ENCODE measurements at regions not wholly inside any gene's neighbourhood (a gene's known extent, or its start where the extent isn't known, plus 50 kb on each side); places are given as distances from the start of the nearest gene placed in this dataset.
A peak's percentile ranks its signal among the peaks of the same experiment; 100 is the strongest.
"Not testable (repeated sequence)": the region's sequence is repeated elsewhere in the genome, so short reads cannot be mapped to it uniquely, and the experiment has no call there.

GRCh38 chr2:89763581-89764485, 1072.4 kb downstream of the RPIA start:
- Histone ChIP-seq H3K27ac (no peak overlapping the region), H3K4me1 (no peaks in the 10 kb centered on the region), H3K36me3 (no peaks in the 10 kb centered on the region), H3K27me3 (peaks cover 8 to 41% of the 10 kb centered on the region in 2 donors), H3K4me3 (no peak overlapping the region), H3K9me3 (peaks cover 25 to 47% of the 10 kb centered on the region in 2 donors)
- DNase-seq (ENCODE audit: low spot score in 2 of 2), result peak in 1 of 2 donors; percentile 49
- TF ChIP-seq POLR2A (IDR thresholded peaks at IDR 0.05) (no peak), CTCF (IDR thresholded peaks at IDR 0.05) (no peak), POLR2AphosphoS5 (IDR thresholded peaks at IDR 0.05) (no peak)
- intact Hi-C loops (cut with DNase I; ENCODE audit: low total_unique reads), result no loop called here

GRCh38 chr2:89764571-89765360, 1073.3 kb downstream of the RPIA start:
- H3K27ac ChIP-seq; intact Hi-C loops (cut with DNase I; ENCODE audit: low total_unique reads); H3K4me3 ChIP-seq; H3K36me3 ChIP-seq; H3K4me1 ChIP-seq: not testable (repeated sequence)
- DNase-seq (ENCODE audit: low spot score in 2 of 2), result peak in 1 of 2 donors; percentile 49
- H3K27me3 ChIP-seq, result peaks cover 8 to 41% of the 10 kb centered on the region in 2 donors
- peaks cover 25 to 47% of the 10 kb centered on the region in 2 donors for H3K9me3 ChIP-seq

- H3K4me3 ChIP-seq; H3K36me3 ChIP-seq; H3K27ac ChIP-seq; H3K4me1 ChIP-seq; intact Hi-C loops (cut with DNase I; ENCODE audit: low total_unique reads): not testable (repeated sequence)
- Histone ChIP-seq H3K27me3 (peaks cover 8 to 45% of the 10 kb centered on the region in 2 donors), H3K9me3 (peaks cover 25 to 47% of the 10 kb centered on the region in 2 donors)
- DNase-seq (ENCODE audit: low spot score in 2 of 2), result peak in 1 of 2 donors; percentile 41
Observed at GRCh38 chr2:89765361-89765718, 1073.9 kb downstream of the RPIA start.

GRCh38 chr2:89766141-89766990, 1074.9 kb downstream of the RPIA start:
- peak in 1 of 2 donors; percentile 45 for DNase-seq (ENCODE audit: low spot score in 2 of 2)
- intact Hi-C loops (cut with DNase I; ENCODE audit: low total_unique reads); H3K4me3 ChIP-seq; H3K4me1 ChIP-seq; H3K36me3 ChIP-seq; H3K27ac ChIP-seq: not testable (repeated sequence)
- Histone ChIP-seq H3K27me3 (peaks cover 8 to 45% of the 10 kb centered on the region in 2 donors), H3K9me3 (peaks cover 27 to 47% of the 10 kb centered on the region in 2 donors)

- H3K36me3 ChIP-seq; intact Hi-C loops (cut with DNase I; ENCODE audit: low total_unique reads); H3K4me1 ChIP-seq; H3K27ac ChIP-seq: not testable (repeated sequence)
- peak overlapping the region in 1 of 3 donors; percentile 3 for H3K4me3 ChIP-seq
- H3K9me3 ChIP-seq, result peaks cover 30 to 47% of the 10 kb centered on the region in 2 donors
- peak in 1 of 2 donors; percentile 38 for DNase-seq (ENCODE audit: low spot score in 2 of 2)
- H3K27me3 ChIP-seq, result peaks cover 8 to 45% of the 10 kb centered on the region in 2 donors
Observed at GRCh38 chr2:89767058-89767457, 1075.6 kb downstream of the RPIA start.

- peak in 1 of 2 donors; percentile 51 for DNase-seq (ENCODE audit: low spot score in 2 of 2)
- Histone ChIP-seq H3K27me3 (peaks cover 8 to 44% of the 10 kb centered on the region in 2 donors), H3K4me3 (peak overlapping the region in 2 of 3 donors; percentile 3 to 10), H3K36me3 (no peaks in the 10 kb centered on the region), H3K4me1 (no peaks in the 10 kb centered on the region), H3K9me3 (peaks cover 28 to 46% of the 10 kb centered on the region in 2 donors), H3K27ac (no peak overlapping the region)
- intact Hi-C loops (cut with DNase I; ENCODE audit: low total_unique reads), result no loop called here
- TF ChIP-seq POLR2A (IDR thresholded peaks at IDR 0.05) (no peak), POLR2AphosphoS5 (IDR thresholded peaks at IDR 0.05) (no peak), CTCF (IDR thresholded peaks at IDR 0.05) (no peak)
Observed at GRCh38 chr2:89767572-89768435, 1076.3 kb downstream of the RPIA start.
